Liver (tissue), 8 donors: ENCODE measurements at regions not wholly inside any gene's neighbourhood (a gene's known extent, or its start where the extent isn't known, plus 50 kb on each side); places are given as distances from the start of the nearest gene placed in this dataset.

Source experiments
- DNase-seq: peaks from one replicate; pipeline ENCODE4 v3.0.0-alpha.2; 2017; ENCODE audit warnings: low spot score
- H3K27ac ChIP-seq, 2 donors: one replicate each; pipeline ENCODE4 v1.7.0; 2013; ENCODE audit warnings: inconsistent platforms in 2 of 2, low read length in 2 of 2, control low read depth in 1 of 2, low read depth in 1 of 2, mild to moderate bottlenecking in 1 of 2
- H3K27me3 ChIP-seq, 4 donors: one replicate each; pipeline versions ENCODE4 v1.6.1 to v1.7.0; 2013; ENCODE audit warnings: low read length in 3 of 4, inconsistent platforms in 1 of 4, mild to moderate bottlenecking in 1 of 4, moderate library complexity in 1 of 4; ENCODE audit not compliant: control insufficient read depth in 4 of 4, insufficient read depth in 4 of 4
- H3K36me3 ChIP-seq, 4 donors: one replicate each; pipeline versions ENCODE4 v1.6.1 to v1.7.0; 2013; ENCODE audit warnings: low read length in 3 of 4, mild to moderate bottlenecking in 3 of 4, low read depth in 1 of 4, moderate library complexity in 1 of 4; ENCODE audit not compliant: control insufficient read depth in 4 of 4, insufficient read depth in 3 of 4
- H3K4me1 ChIP-seq, 4 donors: one replicate each; pipeline versions ENCODE4 v1.6.1 to v1.7.0; 2013; ENCODE audit warnings: low read length in 3 of 4, mild to moderate bottlenecking in 3 of 4, moderate library complexity in 1 of 4; ENCODE audit not compliant: control insufficient read depth in 4 of 4, insufficient read depth in 4 of 4
- H3K4me3 ChIP-seq, 3 donors: one replicate each; pipeline versions ENCODE4 v1.6.1 to v1.7.0; 2013; ENCODE audit warnings: low read length in 3 of 3, control low read depth in 1 of 3, low read depth in 1 of 3, mild to moderate bottlenecking in 1 of 3
- H3K9ac ChIP-seq, 2 donors: one replicate each; pipeline ENCODE4 v1.7.0; 2013; ENCODE audit warnings: low read length in 2 of 2, mild to moderate bottlenecking in 2 of 2, moderate library complexity in 2 of 2, control low read depth in 1 of 2, low read depth in 1 of 2
- H3K9me3 ChIP-seq, 4 donors: one replicate each; pipeline versions ENCODE4 v1.6.1 to v1.7.0; 2013; ENCODE audit warnings: low read length in 3 of 4; ENCODE audit not compliant: control insufficient read depth in 4 of 4
- ATF3 ChIP-seq: IDR thresholded peaks from 2 replicates; pipeline ENCODE4 v1.6.1; 2016; ENCODE audit warnings: antibody characterized with exemption
- CTCF ChIP-seq: fragments of 150-350 bp; IDR thresholded peaks from 2 replicates; pipeline ENCODE4 v1.5.1; 2017; ENCODE audit warnings: improper control_type of control experiment, low read depth, low read length; ENCODE audit not compliant: missing input control
- EGR1 ChIP-seq, 2 donors: IDR thresholded peaks; 2 replicates each; pipeline ENCODE4 v1.6.1; 2016 to 2018; ENCODE audit warnings: antibody characterized with exemption in 2 of 2, low read depth in 2 of 2
- FOXA1 ChIP-seq: IDR thresholded peaks from 2 replicates; pipeline ENCODE4 v1.6.1; 2016; ENCODE audit warnings: antibody characterized with exemption
- FOXA2 ChIP-seq: IDR thresholded peaks from 2 replicates; pipeline ENCODE4 v1.6.1; 2016; ENCODE audit warnings: antibody characterized with exemption
- GABPA ChIP-seq, 2 donors: IDR thresholded peaks in 1 of 2; conservative IDR thresholded peaks in 1 of 2; 2 replicates each; pipeline ENCODE4 v1.6.1; 2016; ENCODE audit warnings: antibody characterized with exemption in 2 of 2, mild to moderate bottlenecking in 1 of 2, moderate library complexity in 1 of 2
- HNF4A ChIP-seq, 2 donors: conservative IDR thresholded peaks; 2 replicates each; pipeline ENCODE4 v1.6.1; 2016; ENCODE audit warnings: antibody characterized with exemption in 2 of 2, mild to moderate bottlenecking in 2 of 2
- HNF4G ChIP-seq: IDR thresholded peaks from 2 replicates; pipeline ENCODE4 v1.6.1; 2016; ENCODE audit warnings: antibody characterized with exemption
- JUND ChIP-seq, 2 donors: IDR thresholded peaks; 2 replicates each; pipeline ENCODE4 v1.6.1; 2016; ENCODE audit warnings: antibody characterized with exemption in 2 of 2
- MAX ChIP-seq: IDR thresholded peaks from 2 replicates; pipeline ENCODE4 v1.6.1; 2016; ENCODE audit warnings: antibody characterized with exemption
- NR2F2 ChIP-seq: IDR thresholded peaks from 2 replicates; pipeline ENCODE4 v1.6.1; 2016; ENCODE audit warnings: antibody characterized with exemption
- RAD21 ChIP-seq, 2 donors: IDR thresholded peaks; 2 replicates each; pipeline ENCODE4 v1.6.1; 2016; ENCODE audit warnings: antibody characterized with exemption in 2 of 2, mild to moderate bottlenecking in 2 of 2
- REST ChIP-seq: IDR thresholded peaks from 2 replicates; pipeline ENCODE4 v1.6.1; 2016; ENCODE audit warnings: antibody characterized with exemption, mild to moderate bottlenecking
- RXRA ChIP-seq, 2 donors: IDR thresholded peaks; 2 replicates each; pipeline ENCODE4 v1.6.1; 2017 to 2018; ENCODE audit warnings: antibody characterized with exemption in 2 of 2, mild to moderate bottlenecking in 1 of 2
- SP1 ChIP-seq: IDR thresholded peaks from 2 replicates; pipeline ENCODE4 v1.6.1; 2018; ENCODE audit warnings: antibody characterized with exemption, mild to moderate bottlenecking
- TAF1 ChIP-seq: conservative IDR thresholded peaks from 2 replicates; pipeline ENCODE4 v1.6.1; 2016; ENCODE audit warnings: antibody characterized with exemption, mild to moderate bottlenecking
- YY1 ChIP-seq: IDR thresholded peaks from 2 replicates; pipeline ENCODE4 v1.6.1; 2016; ENCODE audit warnings: antibody characterized with exemption, mild to moderate bottlenecking
- ZBTB33 ChIP-seq: IDR thresholded peaks from 2 replicates; pipeline ENCODE4 v1.6.1; 2016; ENCODE audit warnings: antibody characterized with exemption
- WGBS: extraction: QIAGEN DNeasy Blood & Tissue Kit; methylation state at CpG from one replicate; pipeline ENCODE4 v1.1.7; 2013; 5-methylcytosine and 5-hydroxymethylcytosine counted together
- donor health status: healthy.
- donor health status: healthy.
- donor health status: healthy.
- donor health status: healthy.
- donor health status: healthy.

GRCh38 chr2:14143435-14143834, 489.1 kb upstream of the LRATD1 start:
- Histone ChIP-seq H3K9me3 (no peaks in the 10 kb centered on the region), H3K9ac (no peak overlapping the region), H3K27me3 (no peaks in the 10 kb centered on the region), H3K4me1 (no peaks in the 10 kb centered on the region), H3K4me3 (no peak overlapping the region), H3K36me3 (no peaks in the 10 kb centered on the region), H3K27ac (no peak overlapping the region)
- no peak for DNase-seq
- TF ChIP-seq JUND (IDR thresholded peaks at IDR 0.05) (no peak), YY1 (no peak), RAD21 (IDR thresholded peaks at IDR 0.05) (no peak), TAF1 (no peak), ZBTB33 (no peak), EGR1 (IDR thresholded peaks at IDR 0.05; ENCODE audit: low read depth in 2 of 2) (no peak), ATF3 (no peak), NR2F2 (no peak), MAX (no peak), FOXA2 (no peak), GABPA (IDR thresholded peaks at IDR 0.05 in 1 of 2, conservative IDR thresholded peaks at IDR 0.05 in 1 of 2) (no peak), RXRA (IDR thresholded peaks at IDR 0.05) (no peak), REST (no peak), CTCF (no peak), SP1 (no peak), HNF4A (conservative IDR thresholded peaks at IDR 0.05) (no peak)

GRCh38 chr2:14148216-14148615, 484.3 kb upstream of the LRATD1 start:
- WGBS, result 58% methylated on average over 1 of the region's 1 CpG
- no peaks in the 10 kb centered on the region for H3K36me3 ChIP-seq
- no peak for DNase-seq
- H3K9me3 ChIP-seq, result no peaks in the 10 kb centered on the region
- H3K27ac ChIP-seq, result no peak overlapping the region
- H3K9ac ChIP-seq, result no peak overlapping the region
- no peak overlapping the region for H3K4me3 ChIP-seq
- H3K4me1 ChIP-seq, result no peaks in the 10 kb centered on the region
- H3K27me3 ChIP-seq, result no peaks in the 10 kb centered on the region
- TF ChIP-seq REST (no peak), EGR1 (IDR thresholded peaks at IDR 0.05; ENCODE audit: low read depth in 2 of 2) (no peak), GABPA (IDR thresholded peaks at IDR 0.05 in 1 of 2, conservative IDR thresholded peaks at IDR 0.05 in 1 of 2) (no peak), ATF3 (no peak), FOXA2 (no peak), MAX (no peak), FOXA1 (no peak), HNF4G (no peak), JUND (IDR thresholded peaks at IDR 0.05) (no peak), NR2F2 (no peak), TAF1 (no peak), RXRA (IDR thresholded peaks at IDR 0.05) (no peak), RAD21 (IDR thresholded peaks at IDR 0.05) (no peak), SP1 (no peak)
